ENCODE measurements at regions not wholly inside any gene's neighbourhood (a gene's known extent, or its start where the extent isn't known, plus 50 kb on each side); places are given as distances from the start of the nearest gene placed in this dataset.
"Not testable (repeated sequence)": the region's sequence is repeated elsewhere in the genome, so short reads cannot be mapped to it uniquely, and the experiment has no call there.

DNA sequence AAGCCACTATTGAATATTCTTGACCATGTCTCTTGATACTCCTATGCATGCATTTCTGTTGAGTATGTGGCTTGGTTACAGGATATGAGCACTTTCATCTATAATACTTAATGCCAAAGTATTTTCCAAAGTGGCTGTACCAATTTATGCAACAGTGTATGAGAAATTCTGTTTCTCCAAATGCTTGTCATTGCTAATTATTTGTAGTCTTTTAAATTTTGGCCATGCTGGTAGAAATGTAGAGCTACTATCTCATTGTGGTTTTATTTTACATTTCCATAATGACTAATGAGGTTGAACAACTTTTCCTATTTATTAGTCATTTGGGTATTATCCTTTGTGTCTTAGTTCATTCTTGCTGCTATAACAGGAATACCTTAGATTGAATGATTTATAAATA lies 71.4 kb upstream of the TSPAN2 start:
- Histone ChIP-seq H3K36me3 (ENCODE audit: control insufficient read depth, insufficient read depth, low read length, severe bottlenecking) (no peaks in the 10 kb centered on the region), H3K9ac (ENCODE audit: low read length) (no peak overlapping the region), H3K27me3 (replicated peaks; ENCODE audit: control insufficient read depth, insufficient read depth, low read length) (no peaks in the 10 kb centered on the region), H3K4me3 (ENCODE audit: low read length) (no peak overlapping the region), H3K4me1 (ENCODE audit: control insufficient read depth, insufficient read depth, low read length) (peaks cover 38% of the 10 kb centered on the region), H3K9me3 (ENCODE audit: control insufficient read depth, low read length) (no peaks in the 10 kb centered on the region)
- no peak for DNase-seq (ENCODE audit: low read depth)

DNA sequence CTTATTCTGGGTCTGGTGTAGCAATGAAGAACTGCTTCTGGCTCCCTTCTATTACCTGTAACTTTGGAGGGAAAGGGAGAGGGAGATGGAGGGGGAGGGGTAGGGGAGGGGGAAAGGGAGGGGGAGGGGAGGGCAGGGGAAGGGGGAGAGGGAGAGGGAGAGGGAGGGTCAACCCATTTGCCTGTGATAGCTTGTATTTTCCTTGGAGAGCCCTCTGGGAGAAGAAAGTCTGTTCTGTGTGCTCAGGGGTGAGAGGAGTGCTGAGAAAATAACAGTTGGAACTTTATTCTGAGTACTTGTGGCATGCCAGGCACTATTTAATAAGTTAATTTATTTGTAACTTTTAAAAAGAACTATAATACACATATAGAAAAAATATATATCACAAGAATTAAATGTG lies 70.7 kb upstream of the TSPAN2 start:
- no peak for DNase-seq (ENCODE audit: low read depth)
- no peaks in the 10 kb centered on the region for H3K9me3 ChIP-seq (ENCODE audit: control insufficient read depth, low read length)
- no peaks in the 10 kb centered on the region for H3K27me3 ChIP-seq (replicated peaks; ENCODE audit: control insufficient read depth, insufficient read depth, low read length)
- H3K36me3 ChIP-seq (ENCODE audit: control insufficient read depth, insufficient read depth, low read length, severe bottlenecking), result no peaks in the 10 kb centered on the region
- no peak overlapping the region for H3K4me3 ChIP-seq (ENCODE audit: low read length)
- no peak overlapping the region for H3K9ac ChIP-seq (ENCODE audit: low read length)
- H3K4me1 ChIP-seq (ENCODE audit: control insufficient read depth, insufficient read depth, low read length), result peaks cover 31% of the 10 kb centered on the region

DNA sequence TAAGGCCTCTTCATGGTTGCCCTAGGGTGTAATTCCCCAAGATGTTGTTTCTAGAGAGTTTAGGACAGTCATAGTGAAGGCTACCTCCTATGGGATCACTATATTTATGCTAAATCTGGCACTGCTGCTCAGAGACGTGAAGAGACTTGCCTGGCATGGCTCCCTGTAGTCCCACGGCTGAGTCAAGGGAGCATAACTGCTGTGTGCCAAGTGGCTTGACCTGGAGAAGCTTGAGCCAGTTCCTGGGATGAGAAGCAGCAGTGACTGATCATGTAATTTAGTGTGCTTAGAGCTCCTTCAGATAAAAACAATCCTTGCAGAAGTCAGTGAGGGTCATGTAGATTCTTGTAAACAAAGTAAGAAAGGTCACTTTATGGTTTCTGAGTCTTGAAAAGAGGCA lies 68.9 kb upstream of the TSPAN2 start:
- no peak overlapping the region for H3K9ac ChIP-seq (ENCODE audit: low read length)
- peak; percentile 65 for DNase-seq (ENCODE audit: low read depth)
- no peak overlapping the region for H3K4me3 ChIP-seq (ENCODE audit: low read length)
- H3K9me3 ChIP-seq (ENCODE audit: control insufficient read depth, low read length), result no peaks in the 10 kb centered on the region
- peaks cover 26% of the 10 kb centered on the region for H3K4me1 ChIP-seq (ENCODE audit: control insufficient read depth, insufficient read depth, low read length)
- H3K36me3 ChIP-seq (ENCODE audit: control insufficient read depth, insufficient read depth, low read length, severe bottlenecking), result no peaks in the 10 kb centered on the region
- no peaks in the 10 kb centered on the region for H3K27me3 ChIP-seq (replicated peaks; ENCODE audit: control insufficient read depth, insufficient read depth, low read length)

DNA sequence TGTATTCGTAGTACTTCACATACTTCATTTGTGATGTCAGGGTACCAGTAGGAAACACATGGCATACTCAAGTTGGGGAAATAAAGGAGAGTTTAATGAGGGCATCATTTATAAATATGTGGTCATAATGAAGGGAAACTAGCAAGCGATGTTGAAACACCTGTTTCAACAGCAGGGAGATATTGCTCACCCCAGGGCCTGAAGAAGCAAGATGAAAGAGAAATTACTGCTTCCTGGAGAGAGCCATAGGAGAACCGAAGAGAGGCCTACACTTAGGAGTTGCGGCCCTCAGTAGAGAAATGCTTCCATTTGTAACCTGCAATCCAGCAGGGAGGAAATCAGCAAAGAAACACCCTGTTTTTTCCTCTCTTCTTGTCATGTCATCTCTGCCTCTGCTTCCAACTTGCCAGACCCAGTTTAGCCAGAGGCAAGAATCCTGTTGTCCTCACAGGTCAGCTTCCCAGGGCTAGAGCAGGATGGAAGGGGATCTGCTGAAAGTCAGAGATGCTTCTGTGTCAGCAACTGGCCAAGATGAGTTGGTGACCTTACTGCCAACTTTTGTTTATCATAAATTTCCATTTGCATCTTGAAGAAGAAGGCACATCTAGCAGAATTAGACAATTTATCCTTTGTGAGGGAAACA lies 67.6 kb upstream of the TSPAN2 start:
- Histone ChIP-seq H3K27me3 (replicated peaks; ENCODE audit: control insufficient read depth, insufficient read depth, low read length) (no peaks in the 10 kb centered on the region), H3K9me3 (ENCODE audit: control insufficient read depth, low read length) (no peaks in the 10 kb centered on the region), H3K36me3 (ENCODE audit: control insufficient read depth, insufficient read depth, low read length, severe bottlenecking) (no peaks in the 10 kb centered on the region), H3K9ac (ENCODE audit: low read length) (no peak overlapping the region), H3K4me3 (ENCODE audit: low read length) (no peak overlapping the region), H3K4me1 (ENCODE audit: control insufficient read depth, insufficient read depth, low read length) (peaks cover 26% of the 10 kb centered on the region)
- no peak for DNase-seq (ENCODE audit: low read depth)

DNA sequence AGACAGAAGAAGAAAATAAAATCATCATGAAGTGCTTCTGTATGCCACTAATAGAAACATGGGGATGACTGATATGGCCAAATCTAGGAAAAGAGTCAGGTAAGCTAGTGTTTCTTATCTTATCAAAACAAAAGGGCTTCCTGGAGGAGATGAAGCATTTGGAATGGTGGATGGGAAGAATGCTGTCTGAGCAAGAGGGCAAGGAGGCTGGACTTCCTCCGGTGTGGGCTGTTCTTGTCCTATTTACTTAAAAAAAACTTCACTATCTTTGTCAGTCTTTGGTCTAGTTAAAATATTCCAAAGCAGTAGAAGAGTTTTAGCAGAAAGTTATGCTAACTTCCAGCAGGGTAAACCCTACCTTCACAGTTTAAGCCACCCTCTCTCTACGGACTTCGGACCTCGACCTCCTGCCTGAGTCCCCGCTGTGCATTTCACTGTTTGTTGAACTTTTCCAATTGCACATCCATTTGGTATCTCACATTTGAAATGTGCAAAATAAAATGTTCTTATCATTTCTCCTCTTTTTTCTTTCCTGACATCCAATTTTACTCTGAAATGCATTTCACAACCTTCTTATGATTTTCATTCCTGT lies 64.8 kb upstream of the TSPAN2 start:
- DNase-seq (ENCODE audit: low read depth), result no peak
- H3K4me3 ChIP-seq (ENCODE audit: low read length), result no peak overlapping the region

DNA sequence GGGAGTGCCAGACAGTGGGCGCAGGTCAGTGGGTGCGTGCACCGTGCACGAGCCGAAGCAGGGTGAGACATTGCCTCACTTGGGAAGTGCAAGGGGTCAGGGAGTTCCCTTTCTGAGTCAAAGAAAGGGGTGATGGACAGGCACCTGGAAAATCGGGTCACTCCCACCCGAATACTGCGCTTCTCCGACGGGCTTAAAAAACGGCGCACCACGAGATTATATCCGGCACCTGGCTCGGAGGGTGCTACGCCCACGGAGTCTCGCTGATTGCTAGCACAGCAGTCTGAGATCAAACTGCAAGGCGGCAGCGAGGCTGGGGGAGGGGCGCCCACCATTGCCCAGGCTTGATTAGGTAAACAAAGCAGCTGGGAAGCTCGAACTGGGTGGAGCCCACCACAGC lies 58.6 kb upstream of the TSPAN2 start:
- not testable (repeated sequence) for H3K4me1 ChIP-seq (ENCODE audit: control insufficient read depth, insufficient read depth, low read length); H3K36me3 ChIP-seq (ENCODE audit: control insufficient read depth, insufficient read depth, low read length, severe bottlenecking); H3K4me3 ChIP-seq (ENCODE audit: low read length); DNase-seq (ENCODE audit: low read depth); H3K9ac ChIP-seq (ENCODE audit: low read length); H3K9me3 ChIP-seq (ENCODE audit: control insufficient read depth, low read length); H3K27me3 ChIP-seq (replicated peaks; ENCODE audit: control insufficient read depth, insufficient read depth, low read length)

More for the DNA sequence above, 64.8 kb upstream of the TSPAN2 start:
- H3K9ac ChIP-seq (ENCODE audit: low read length), result no peak overlapping the region
- no peaks in the 10 kb centered on the region for H3K9me3 ChIP-seq (ENCODE audit: control insufficient read depth, low read length)
- H3K27me3 ChIP-seq (replicated peaks; ENCODE audit: control insufficient read depth, insufficient read depth, low read length), result no peaks in the 10 kb centered on the region
- no peaks in the 10 kb centered on the region for H3K36me3 ChIP-seq (ENCODE audit: control insufficient read depth, insufficient read depth, low read length, severe bottlenecking)
- peaks cover 20% of the 10 kb centered on the region for H3K4me1 ChIP-seq (ENCODE audit: control insufficient read depth, insufficient read depth, low read length)

DNA sequence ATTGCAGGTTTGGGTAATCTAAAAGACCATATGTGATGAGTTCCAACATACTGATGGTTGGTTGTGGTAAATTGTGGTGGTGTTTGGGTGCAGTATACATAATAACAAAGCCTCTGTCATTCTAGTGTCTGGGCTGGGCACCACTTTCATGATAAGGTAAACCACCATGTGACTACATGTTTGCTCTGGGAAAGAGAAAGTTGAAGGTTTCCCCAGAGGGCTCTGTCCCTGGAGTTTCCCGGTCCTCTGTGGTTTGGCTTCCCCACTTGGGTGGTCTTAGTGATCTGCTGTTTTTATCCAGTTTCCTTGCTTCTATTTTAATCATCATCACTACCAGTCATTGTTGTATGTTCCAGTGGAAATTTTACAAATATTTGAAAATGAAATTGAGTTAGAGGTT lies 55.9 kb upstream of the TSPAN2 start:
- Histone ChIP-seq H3K9me3 (ENCODE audit: control insufficient read depth, low read length) (no peaks in the 10 kb centered on the region), H3K36me3 (ENCODE audit: control insufficient read depth, insufficient read depth, low read length, severe bottlenecking) (no peaks in the 10 kb centered on the region), H3K4me3 (ENCODE audit: low read length) (no peak overlapping the region), H3K27me3 (replicated peaks; ENCODE audit: control insufficient read depth, insufficient read depth, low read length) (no peaks in the 10 kb centered on the region), H3K9ac (ENCODE audit: low read length) (no peak overlapping the region), H3K4me1 (ENCODE audit: control insufficient read depth, insufficient read depth, low read length) (peaks cover 16% of the 10 kb centered on the region)
- no peak for DNase-seq (ENCODE audit: low read depth)

DNA sequence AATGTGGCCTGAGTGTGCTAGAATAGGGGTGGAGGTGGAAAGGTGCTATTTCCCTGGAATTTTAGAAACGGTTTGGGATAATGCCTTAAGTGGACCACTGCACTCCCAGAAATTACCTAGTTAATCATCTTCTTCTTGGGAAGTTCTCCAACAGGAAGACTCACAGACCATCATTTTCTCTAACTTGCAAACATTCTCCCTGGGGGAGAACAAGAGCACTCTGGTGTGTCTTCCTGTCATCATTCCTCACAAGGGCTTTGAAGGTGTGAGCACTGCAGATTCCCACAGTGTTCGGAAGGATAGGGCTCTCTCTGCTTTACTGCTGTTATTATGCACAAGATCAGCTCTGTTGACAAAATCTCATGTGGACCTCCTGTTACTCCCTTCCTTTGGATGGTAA lies 54.9 kb upstream of the TSPAN2 start:
- Histone ChIP-seq H3K4me3 (ENCODE audit: low read length) (no peak overlapping the region), H3K9me3 (ENCODE audit: control insufficient read depth, low read length) (no peaks in the 10 kb centered on the region), H3K36me3 (ENCODE audit: control insufficient read depth, insufficient read depth, low read length, severe bottlenecking) (no peaks in the 10 kb centered on the region), H3K4me1 (ENCODE audit: control insufficient read depth, insufficient read depth, low read length) (peaks cover 20% of the 10 kb centered on the region), H3K9ac (ENCODE audit: low read length) (no peak overlapping the region), H3K27me3 (replicated peaks; ENCODE audit: control insufficient read depth, insufficient read depth, low read length) (no peaks in the 10 kb centered on the region)
- no peak for DNase-seq (ENCODE audit: low read depth)

DNA sequence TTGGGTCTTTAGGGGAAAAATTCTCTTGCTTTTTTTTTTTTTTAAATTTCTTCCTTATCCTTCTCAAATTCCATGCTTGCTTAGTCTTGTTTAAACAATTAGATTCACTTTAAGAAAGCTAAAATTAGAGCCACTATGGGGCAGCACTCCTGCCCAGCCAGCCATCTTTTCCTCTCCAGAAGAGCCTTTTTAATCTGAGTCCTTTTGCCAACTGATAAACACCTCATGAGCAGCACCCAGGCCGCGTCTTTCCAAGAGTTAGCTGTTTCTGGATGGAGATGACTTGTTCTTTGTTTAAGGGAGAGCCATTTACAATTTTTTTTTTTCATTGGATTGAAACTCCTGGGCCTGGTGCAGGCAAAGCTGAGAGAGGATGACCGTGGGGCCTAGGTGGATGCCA lies 53.3 kb upstream of the TSPAN2 start:
- no peak overlapping the region for H3K4me3 ChIP-seq (ENCODE audit: low read length)
- H3K4me1 ChIP-seq (ENCODE audit: control insufficient read depth, insufficient read depth, low read length), result peaks cover 26% of the 10 kb centered on the region
- H3K36me3 ChIP-seq (ENCODE audit: control insufficient read depth, insufficient read depth, low read length, severe bottlenecking), result no peaks in the 10 kb centered on the region
- H3K9me3 ChIP-seq (ENCODE audit: control insufficient read depth, low read length), result no peaks in the 10 kb centered on the region
- peak; percentile 63 for DNase-seq (ENCODE audit: low read depth)
- no peaks in the 10 kb centered on the region for H3K27me3 ChIP-seq (replicated peaks; ENCODE audit: control insufficient read depth, insufficient read depth, low read length)
- no peak overlapping the region for H3K9ac ChIP-seq (ENCODE audit: low read length)

DNA sequence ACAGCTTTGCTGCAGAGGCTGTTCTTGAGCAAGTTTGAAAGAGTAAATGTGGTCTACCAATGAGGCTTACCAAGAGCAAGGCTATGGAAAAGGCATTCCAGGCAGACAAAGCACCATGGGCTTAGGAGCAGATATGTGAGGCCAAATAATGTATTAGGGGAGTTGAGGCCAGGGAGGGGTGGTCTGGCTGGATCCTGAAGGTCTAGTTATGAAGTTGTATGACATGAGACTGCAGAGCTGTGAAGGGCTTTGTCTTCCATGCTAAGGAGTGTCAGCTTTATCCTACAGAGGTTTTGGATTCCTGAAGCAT lies 51.8 kb upstream of the TSPAN2 start:
- H3K4me1 ChIP-seq (ENCODE audit: control insufficient read depth, insufficient read depth, low read length), result peaks cover 27% of the 10 kb centered on the region
- H3K27me3 ChIP-seq (replicated peaks; ENCODE audit: control insufficient read depth, insufficient read depth, low read length), result no peaks in the 10 kb centered on the region
- H3K9ac ChIP-seq (ENCODE audit: low read length), result no peak overlapping the region
- no peak for DNase-seq (ENCODE audit: low read depth)
- H3K9me3 ChIP-seq (ENCODE audit: control insufficient read depth, low read length), result no peaks in the 10 kb centered on the region
- H3K36me3 ChIP-seq (ENCODE audit: control insufficient read depth, insufficient read depth, low read length, severe bottlenecking), result no peaks in the 10 kb centered on the region
- no peak overlapping the region for H3K4me3 ChIP-seq (ENCODE audit: low read length)

DNA sequence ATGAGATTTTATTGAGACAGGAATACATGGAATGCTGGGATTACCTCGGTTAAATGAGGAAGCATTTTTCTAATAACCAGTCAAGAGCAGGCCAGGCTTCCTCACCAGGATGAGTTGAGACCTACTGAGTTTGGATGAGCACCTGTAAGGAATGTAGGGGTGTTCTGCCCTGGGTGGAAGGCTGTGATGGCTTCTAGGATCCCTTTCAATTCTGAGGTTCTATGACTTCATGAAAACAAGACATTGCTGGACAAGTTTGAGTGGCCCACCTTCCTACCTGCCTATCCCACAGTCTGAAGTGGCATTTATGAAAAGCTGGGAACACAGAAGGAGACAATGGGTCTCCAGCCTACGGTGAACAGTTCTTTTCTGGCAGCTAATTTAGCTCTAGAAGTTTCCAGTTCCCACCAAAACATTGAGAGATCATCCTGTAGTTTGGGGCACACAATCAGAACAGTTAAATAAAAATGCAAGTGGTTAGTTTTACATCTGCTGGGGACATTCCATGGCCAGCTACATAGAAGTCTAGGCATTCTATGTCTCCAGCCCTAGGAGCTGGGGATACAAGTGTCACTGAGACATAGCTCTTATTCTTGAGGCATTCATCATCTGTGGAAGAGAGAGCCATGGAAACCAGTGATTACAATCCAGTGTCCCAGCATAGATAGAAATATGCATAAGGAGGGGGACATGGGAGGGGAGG lies 51.3 kb upstream of the TSPAN2 start:
- no peak overlapping the region for H3K4me3 ChIP-seq (ENCODE audit: low read length)
- no peak for DNase-seq (ENCODE audit: low read depth)
- H3K9ac ChIP-seq (ENCODE audit: low read length), result no peak overlapping the region
- H3K4me1 ChIP-seq (ENCODE audit: control insufficient read depth, insufficient read depth, low read length), result peaks cover 31% of the 10 kb centered on the region
- no peaks in the 10 kb centered on the region for H3K36me3 ChIP-seq (ENCODE audit: control insufficient read depth, insufficient read depth, low read length, severe bottlenecking)
- H3K27me3 ChIP-seq (replicated peaks; ENCODE audit: control insufficient read depth, insufficient read depth, low read length), result no peaks in the 10 kb centered on the region
- no peaks in the 10 kb centered on the region for H3K9me3 ChIP-seq (ENCODE audit: control insufficient read depth, low read length)

All from adipocyte (in vitro differentiated cells).